Mesendoderm (in vitro differentiated cells): ENCODE measurements at regions not wholly inside any gene's neighbourhood (a gene's known extent, or its start where the extent isn't known, plus 50 kb on each side); places are given as distances from the start of the nearest gene placed in this dataset.

Experiments used
- DNase-seq: peaks from one replicate; pipeline ENCODE4 v3.0.0; 2013
- H2AK5ac ChIP-seq: 2 replicates; pipeline ENCODE4 v1.6.1; 2013; ENCODE audit warnings: low read length, inconsistent platforms
- H2BK120ac ChIP-seq: 2 replicates; pipeline ENCODE4 v1.6.1; 2013; ENCODE audit warnings: low read depth, mild to moderate bottlenecking, low read length, moderate library complexity, mixed read lengths
- H2BK15ac ChIP-seq: replicated peaks from 2 replicates; pipeline ENCODE4 v1.6.1; 2013; ENCODE audit warnings: low read depth, mild to moderate bottlenecking, moderate library complexity
- H2BK5ac ChIP-seq: 2 replicates; pipeline ENCODE4 v1.6.1; 2013; ENCODE audit warnings: low read length, inconsistent platforms
- H3K18ac ChIP-seq: 2 replicates; pipeline ENCODE4 v1.6.1; 2013; ENCODE audit warnings: mild to moderate bottlenecking, low read length, mixed read lengths
- H3K23ac ChIP-seq: one replicate; pipeline ENCODE4 v1.6.1; 2013; ENCODE audit warnings: low read length
- H3K27ac ChIP-seq: 2 replicates; pipeline ENCODE4 v1.5.1; 2013; ENCODE audit warnings: low read depth, mild to moderate bottlenecking, inconsistent platforms, low read length, moderate library complexity
- H3K27me3 ChIP-seq: 2 replicates; pipeline ENCODE4 v1.6.1; 2013; ENCODE audit warnings: low read length, control low read depth, mild to moderate bottlenecking, inconsistent platforms; ENCODE audit not compliant: insufficient read depth, poor library complexity
- H3K36me3 ChIP-seq: 2 replicates; pipeline ENCODE4 v1.6.1; 2013; ENCODE audit warnings: low read length, inconsistent platforms; ENCODE audit not compliant: control insufficient read depth, insufficient read depth
- H3K4ac ChIP-seq: one replicate; pipeline ENCODE4 v1.6.1; 2013; ENCODE audit warnings: low read depth, mild to moderate bottlenecking, low read length, moderate library complexity
- H3K4me1 ChIP-seq: 2 replicates; pipeline ENCODE4 v1.6.1; 2013; ENCODE audit warnings: low read depth, low read length, inconsistent platforms; ENCODE audit not compliant: control insufficient read depth
- H3K4me2 ChIP-seq: 2 replicates; pipeline ENCODE4 v1.6.1; 2013; ENCODE audit warnings: low read length
- H3K4me3 ChIP-seq: 2 replicates; pipeline ENCODE4 v1.5.1; 2013; ENCODE audit warnings: mild to moderate bottlenecking, low read length
- H3K56ac ChIP-seq: one replicate; pipeline ENCODE4 v1.6.1; 2013; ENCODE audit warnings: low read length
- H3K79me1 ChIP-seq: 2 replicates; pipeline ENCODE4 v1.6.1; 2013; ENCODE audit warnings: low read length, inconsistent platforms
- H3K79me2 ChIP-seq: 2 replicates; pipeline ENCODE4 v1.6.1; 2013; ENCODE audit warnings: mild to moderate bottlenecking, low read length; ENCODE audit not compliant: control insufficient read depth, insufficient read depth
- H3K9ac ChIP-seq: 2 replicates; pipeline ENCODE4 v1.6.1; 2013; ENCODE audit warnings: low read length, inconsistent platforms
- H4K5ac ChIP-seq: one replicate; pipeline ENCODE4 v1.6.1; 2013; ENCODE audit warnings: low read length
- H4K8ac ChIP-seq: one replicate; pipeline ENCODE4 v1.6.1; 2013; ENCODE audit warnings: low read depth, mild to moderate bottlenecking, control low read depth, low read length, moderate library complexity
- WGBS: extraction: QIAGEN DNeasy Blood & Tissue Kit; methylation state at CpG from one replicate; pipeline ENCODE4 v1.1.7; 2013; ENCODE audit warnings: low lambda C conversion rate, missing lambda C conversion rate; ENCODE audit not compliant: insufficient coverage; ENCODE audit errors: extremely low coverage; 5-methylcytosine and 5-hydroxymethylcytosine counted together

GRCh38 chr2:129847043-129847442 lies 132.4 kb upstream of the RAB6C start:
- Histone ChIP-seq H4K8ac (no peak overlapping the region), H3K27me3 (no peaks in the 10 kb centered on the region), H2BK120ac (no peak overlapping the region), H4K5ac (no peak overlapping the region), H3K27ac (no peak overlapping the region), H3K79me1 (no peaks in the 10 kb centered on the region), H3K4me1 (no peaks in the 10 kb centered on the region), H3K23ac (no peak overlapping the region), H2BK15ac (no peak overlapping the region), H3K4me3 (no peak overlapping the region), H2BK5ac (no peak overlapping the region), H2AK5ac (no peak overlapping the region), H3K4me2 (no peak overlapping the region), H3K36me3 (no peaks in the 10 kb centered on the region), H3K79me2 (no peaks in the 10 kb centered on the region), H3K18ac (no peak overlapping the region), H3K56ac (no peak overlapping the region), H3K9ac (no peak overlapping the region), H3K4ac (no peak overlapping the region)
- WGBS = no CpG with 5 or more reads among the region's 1 CpG
- DNase-seq = no peak

- no peaks in the 10 kb centered on the region for H3K4me1 ChIP-seq
- no peak overlapping the region for H3K4me2 ChIP-seq
Measured at GRCh38 chr2:129849559-129850160, 129.8 kb upstream of the RAB6C start.

GRCh38 chr2:129857200-129857599 lies 122.3 kb upstream of the RAB6C start:
- H2BK15ac ChIP-seq = no peak overlapping the region
- WGBS = no CpG with 5 or more reads among the region's 4 CpGs
- H2BK120ac ChIP-seq = no peak overlapping the region
- no peak overlapping the region for H3K4me2 ChIP-seq
- no peak overlapping the region for H3K9ac ChIP-seq
- DNase-seq = no peak
- no peak overlapping the region for H4K5ac ChIP-seq
- no peak overlapping the region for H3K18ac ChIP-seq
- no peaks in the 10 kb centered on the region for H3K79me1 ChIP-seq
- H3K4me3 ChIP-seq = no peak overlapping the region
- H3K4me1 ChIP-seq = no peaks in the 10 kb centered on the region
- no peak overlapping the region for H3K23ac ChIP-seq
- H3K4ac ChIP-seq = no peak overlapping the region
- H3K27me3 ChIP-seq = no peaks in the 10 kb centered on the region
- no peak overlapping the region for H3K56ac ChIP-seq
- no peak overlapping the region for H3K27ac ChIP-seq
- H2AK5ac ChIP-seq = no peak overlapping the region
- no peaks in the 10 kb centered on the region for H3K79me2 ChIP-seq
- no peak overlapping the region for H2BK5ac ChIP-seq
- no peaks in the 10 kb centered on the region for H3K36me3 ChIP-seq
- no peak overlapping the region for H4K8ac ChIP-seq

More at GRCh38 chr2:129849559-129850160, 129.8 kb upstream of the RAB6C start:
- Histone ChIP-seq H3K56ac (no peak overlapping the region), H3K27me3 (no peaks in the 10 kb centered on the region), H3K9ac (no peak overlapping the region), H2BK15ac (no peak overlapping the region), H3K79me1 (no peaks in the 10 kb centered on the region), H3K79me2 (no peaks in the 10 kb centered on the region), H3K4me3 (no peak overlapping the region), H3K18ac (no peak overlapping the region), H3K23ac (no peak overlapping the region), H4K8ac (no peak overlapping the region), H3K36me3 (no peaks in the 10 kb centered on the region), H2AK5ac (no peak overlapping the region), H2BK120ac (no peak overlapping the region), H2BK5ac (no peak overlapping the region), H3K4ac (no peak overlapping the region), H4K5ac (no peak overlapping the region), H3K27ac (no peak overlapping the region)
- no CpG with 5 or more reads among the region's 6 CpGs for WGBS
- DNase-seq = peak; percentile 67

- no peak overlapping the region for H3K4me2 ChIP-seq
- no peak overlapping the region for H3K56ac ChIP-seq
- H3K9ac ChIP-seq = no peak overlapping the region
- no peaks in the 10 kb centered on the region for H3K36me3 ChIP-seq
- H3K4me1 ChIP-seq = no peaks in the 10 kb centered on the region
- H2BK120ac ChIP-seq = no peak overlapping the region
- no peaks in the 10 kb centered on the region for H3K79me1 ChIP-seq
- no peak overlapping the region for H4K5ac ChIP-seq
- WGBS = no CpG with 5 or more reads among the region's 9 CpGs
- no peak overlapping the region for H2BK5ac ChIP-seq
- H2AK5ac ChIP-seq = no peak overlapping the region
- H3K79me2 ChIP-seq = no peaks in the 10 kb centered on the region
- no peaks in the 10 kb centered on the region for H3K27me3 ChIP-seq
- no peak overlapping the region for H2BK15ac ChIP-seq
- H3K4ac ChIP-seq = no peak overlapping the region
- no peak overlapping the region for H3K27ac ChIP-seq
- no peak for DNase-seq
- H4K8ac ChIP-seq = no peak overlapping the region
- no peak overlapping the region for H3K23ac ChIP-seq
- no peak overlapping the region for H3K18ac ChIP-seq
- H3K4me3 ChIP-seq = no peak overlapping the region
Measured at GRCh38 chr2:129859175-129859574, 120.3 kb upstream of the RAB6C start.

GRCh38 chr2:129860088-129860487 lies 119.4 kb upstream of the RAB6C start:
- no peak overlapping the region for H4K5ac ChIP-seq
- no peaks in the 10 kb centered on the region for H3K4me1 ChIP-seq
- H2BK15ac ChIP-seq = no peak overlapping the region
- H3K36me3 ChIP-seq = no peaks in the 10 kb centered on the region
- no peak overlapping the region for H3K4me2 ChIP-seq
- H3K9ac ChIP-seq = no peak overlapping the region
- H3K79me2 ChIP-seq = no peaks in the 10 kb centered on the region
- DNase-seq = no peak
- no peak overlapping the region for H3K56ac ChIP-seq
- H4K8ac ChIP-seq = no peak overlapping the region
- H2BK120ac ChIP-seq = no peak overlapping the region
- no peak overlapping the region for H2AK5ac ChIP-seq
- no peak overlapping the region for H3K27ac ChIP-seq
- no peaks in the 10 kb centered on the region for H3K79me1 ChIP-seq
- H3K27me3 ChIP-seq = no peaks in the 10 kb centered on the region
- H3K23ac ChIP-seq = no peak overlapping the region
- no peak overlapping the region for H3K4me3 ChIP-seq
- no peak overlapping the region for H3K4ac ChIP-seq
- no peak overlapping the region for H2BK5ac ChIP-seq
- no peak overlapping the region for H3K18ac ChIP-seq

DNA sequence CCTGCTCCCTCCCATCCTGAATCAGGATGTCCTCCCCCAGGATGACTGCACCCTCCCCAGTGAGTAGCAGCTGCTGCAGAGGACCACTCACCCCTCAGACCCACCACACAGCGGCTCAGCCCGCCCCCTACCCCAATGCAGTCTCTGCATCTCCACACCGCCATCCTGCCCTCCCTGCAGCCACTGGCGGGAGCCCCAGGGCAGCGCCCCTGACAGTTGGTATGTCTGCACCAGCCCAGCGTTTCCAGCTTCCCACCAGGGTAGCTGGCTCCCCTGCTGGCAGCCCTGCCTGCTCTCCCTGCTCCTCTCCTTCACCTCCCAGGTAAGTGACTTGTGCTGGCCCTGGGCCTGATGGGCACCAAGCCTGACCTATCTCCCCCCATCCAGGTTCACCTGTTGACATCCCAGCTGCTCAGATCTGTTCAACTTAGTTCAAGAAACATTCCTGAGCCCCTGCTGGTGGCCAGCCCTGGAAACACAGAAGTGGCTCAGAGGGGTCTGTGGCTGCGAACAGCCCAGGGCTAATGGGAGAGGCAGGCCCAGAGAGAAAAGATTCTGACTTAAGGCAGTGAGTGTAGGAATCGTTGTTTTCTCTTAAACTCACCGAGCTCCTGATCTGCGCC lies 117.7 kb upstream of the RAB6C start:
- H3K23ac ChIP-seq = no peak overlapping the region
- H3K4me3 ChIP-seq = no peak overlapping the region
- H3K4me1 ChIP-seq = no peaks in the 10 kb centered on the region
- no peak overlapping the region for H2BK120ac ChIP-seq
- H3K18ac ChIP-seq = no peak overlapping the region
- no peaks in the 10 kb centered on the region for H3K27me3 ChIP-seq
- no peak overlapping the region for H3K4me2 ChIP-seq
- no peak overlapping the region for H2BK5ac ChIP-seq
- H3K79me1 ChIP-seq = no peaks in the 10 kb centered on the region
- H3K56ac ChIP-seq = no peak overlapping the region
- H2BK15ac ChIP-seq = no peak overlapping the region
- H4K8ac ChIP-seq = no peak overlapping the region
- H3K79me2 ChIP-seq = no peaks in the 10 kb centered on the region
- no peak overlapping the region for H4K5ac ChIP-seq
- H3K9ac ChIP-seq = no peak overlapping the region
- no CpG with 5 or more reads among the region's 10 CpGs for WGBS
- DNase-seq = no peak
- no peak overlapping the region for H3K27ac ChIP-seq
- H2AK5ac ChIP-seq = no peak overlapping the region
- no peaks in the 10 kb centered on the region for H3K36me3 ChIP-seq
- H3K4ac ChIP-seq = no peak overlapping the region
